ENCODE measurements at regions not wholly inside any gene's neighbourhood (a gene's known extent, or its start where the extent isn't known, plus 50 kb on each side); places are given as distances from the start of the nearest gene placed in this dataset.

- H3K4me1 ChIP-seq (ENCODE audit: control insufficient read depth, insufficient read depth, low read length) = no peaks in the 10 kb centered on the region
- no peaks in the 10 kb centered on the region for H3K27me3 ChIP-seq (ENCODE audit: control insufficient read depth, insufficient read depth, low read length)
- no peak overlapping the region for H3K4me3 ChIP-seq (ENCODE audit: low read depth, low read length)
- H3K36me3 ChIP-seq (ENCODE audit: control insufficient read depth, insufficient read depth, low read length) = no peaks in the 10 kb centered on the region
- DNase-seq (ENCODE audit: low read depth in 4 of 6, low spot score in 6 of 6) = no peak
- WGBS (ENCODE audit: insufficient coverage) = no CpG with 5 or more reads among the region's 1 CpG
- H3K27ac ChIP-seq (ENCODE audit: low read depth, low read length) = no peak overlapping the region
- H3K9me3 ChIP-seq (ENCODE audit: control insufficient read depth, insufficient read depth, low read length) = no peaks in the 10 kb centered on the region
These were observed 324.9 kb downstream of the HHIPL2 start for GRCh38 chr1:222223010-222223409.

- no peak overlapping the region for H3K27ac ChIP-seq (ENCODE audit: low read depth, low read length)
- H3K9me3 ChIP-seq (ENCODE audit: control insufficient read depth, insufficient read depth, low read length) = no peaks in the 10 kb centered on the region
- no peak for DNase-seq (ENCODE audit: low read depth in 4 of 6, low spot score in 6 of 6)
- H3K4me3 ChIP-seq (ENCODE audit: low read depth, low read length) = no peak overlapping the region
- no peaks in the 10 kb centered on the region for H3K4me1 ChIP-seq (ENCODE audit: control insufficient read depth, insufficient read depth, low read length)
- no peaks in the 10 kb centered on the region for H3K36me3 ChIP-seq (ENCODE audit: control insufficient read depth, insufficient read depth, low read length)
- no CpG with 5 or more reads among the region's 3 CpGs for WGBS (ENCODE audit: insufficient coverage)
- no peaks in the 10 kb centered on the region for H3K27me3 ChIP-seq (ENCODE audit: control insufficient read depth, insufficient read depth, low read length)
These were observed 331.6 kb downstream of the HHIPL2 start for GRCh38 chr1:222216255-222216754.

GRCh38 chr1:222210776-222211175 is 337.1 kb downstream of the HHIPL2 start:
- Histone ChIP-seq H3K4me3 (ENCODE audit: low read depth, low read length) (no peak overlapping the region), H3K4me1 (ENCODE audit: control insufficient read depth, insufficient read depth, low read length) (no peaks in the 10 kb centered on the region), H3K9me3 (ENCODE audit: control insufficient read depth, insufficient read depth, low read length) (no peaks in the 10 kb centered on the region), H3K27me3 (ENCODE audit: control insufficient read depth, insufficient read depth, low read length) (no peaks in the 10 kb centered on the region), H3K36me3 (ENCODE audit: control insufficient read depth, insufficient read depth, low read length) (no peaks in the 10 kb centered on the region), H3K27ac (ENCODE audit: low read depth, low read length) (no peak overlapping the region)
- WGBS (ENCODE audit: insufficient coverage) = no CpG with 5 or more reads among the region's 2 CpGs
- peak in 1 of 6 donors; percentile 67 for DNase-seq (ENCODE audit: low read depth in 4 of 6, low spot score in 6 of 6)

GRCh38 chr1:222204475-222204874 is 343.4 kb downstream of the HHIPL2 start:
- Histone ChIP-seq H3K9me3 (ENCODE audit: control insufficient read depth, insufficient read depth, low read length) (no peaks in the 10 kb centered on the region), H3K4me3 (ENCODE audit: low read depth, low read length) (no peak overlapping the region), H3K27ac (ENCODE audit: low read depth, low read length) (no peak overlapping the region), H3K36me3 (ENCODE audit: control insufficient read depth, insufficient read depth, low read length) (no peaks in the 10 kb centered on the region), H3K4me1 (ENCODE audit: control insufficient read depth, insufficient read depth, low read length) (no peaks in the 10 kb centered on the region), H3K27me3 (ENCODE audit: control insufficient read depth, insufficient read depth, low read length) (no peaks in the 10 kb centered on the region)
- no peak for DNase-seq (ENCODE audit: low read depth in 4 of 6, low spot score in 6 of 6)
- no CpG with 5 or more reads among the region's 3 CpGs for WGBS (ENCODE audit: insufficient coverage)

- no peaks in the 10 kb centered on the region for H3K9me3 ChIP-seq (ENCODE audit: control insufficient read depth, insufficient read depth, low read length)
- no peaks in the 10 kb centered on the region for H3K4me1 ChIP-seq (ENCODE audit: control insufficient read depth, insufficient read depth, low read length)
- no peaks in the 10 kb centered on the region for H3K36me3 ChIP-seq (ENCODE audit: control insufficient read depth, insufficient read depth, low read length)
- no peak overlapping the region for H3K4me3 ChIP-seq (ENCODE audit: low read depth, low read length)
- no peak overlapping the region for H3K27ac ChIP-seq (ENCODE audit: low read depth, low read length)
- WGBS (ENCODE audit: insufficient coverage) = 100% methylated on average over 1 of the region's 2 CpGs
- no peak for DNase-seq (ENCODE audit: low read depth in 4 of 6, low spot score in 6 of 6)
- no peaks in the 10 kb centered on the region for H3K27me3 ChIP-seq (ENCODE audit: control insufficient read depth, insufficient read depth, low read length)
These were observed 345.1 kb downstream of the HHIPL2 start for GRCh38 chr1:222202831-222203230.

- no peak overlapping the region for H3K4me3 ChIP-seq (ENCODE audit: low read depth, low read length)
- no peak overlapping the region for H3K27ac ChIP-seq (ENCODE audit: low read depth, low read length)
- no peaks in the 10 kb centered on the region for H3K4me1 ChIP-seq (ENCODE audit: control insufficient read depth, insufficient read depth, low read length)
- DNase-seq (ENCODE audit: low read depth in 4 of 6, low spot score in 6 of 6) = no peak
- no peaks in the 10 kb centered on the region for H3K36me3 ChIP-seq (ENCODE audit: control insufficient read depth, insufficient read depth, low read length)
- WGBS (ENCODE audit: insufficient coverage) = 94% methylated on average over 2 of the region's 4 CpGs
- H3K27me3 ChIP-seq (ENCODE audit: control insufficient read depth, insufficient read depth, low read length) = no peaks in the 10 kb centered on the region
- no peaks in the 10 kb centered on the region for H3K9me3 ChIP-seq (ENCODE audit: control insufficient read depth, insufficient read depth, low read length)
These were observed 351.2 kb downstream of the HHIPL2 start for GRCh38 chr1:222196736-222197135.

- Histone ChIP-seq H3K4me1 (ENCODE audit: control insufficient read depth, insufficient read depth, low read length) (no peaks in the 10 kb centered on the region), H3K4me3 (ENCODE audit: low read depth, low read length) (no peak overlapping the region), H3K27me3 (ENCODE audit: control insufficient read depth, insufficient read depth, low read length) (no peaks in the 10 kb centered on the region), H3K9me3 (ENCODE audit: control insufficient read depth, insufficient read depth, low read length) (no peaks in the 10 kb centered on the region), H3K27ac (ENCODE audit: low read depth, low read length) (no peak overlapping the region), H3K36me3 (ENCODE audit: control insufficient read depth, insufficient read depth, low read length) (no peaks in the 10 kb centered on the region)
- DNase-seq (ENCODE audit: low read depth in 4 of 6, low spot score in 6 of 6) = no peak
These were observed 351.6 kb downstream of the HHIPL2 start for GRCh38 chr1:222196288-222196687.

- H3K4me1 ChIP-seq (ENCODE audit: control insufficient read depth, insufficient read depth, low read length) = no peaks in the 10 kb centered on the region
- H3K36me3 ChIP-seq (ENCODE audit: control insufficient read depth, insufficient read depth, low read length) = no peaks in the 10 kb centered on the region
- no peak for DNase-seq (ENCODE audit: low read depth in 4 of 6, low spot score in 6 of 6)
- no peak overlapping the region for H3K27ac ChIP-seq (ENCODE audit: low read depth, low read length)
- no peaks in the 10 kb centered on the region for H3K27me3 ChIP-seq (ENCODE audit: control insufficient read depth, insufficient read depth, low read length)
- H3K4me3 ChIP-seq (ENCODE audit: low read depth, low read length) = no peak overlapping the region
- H3K9me3 ChIP-seq (ENCODE audit: control insufficient read depth, insufficient read depth, low read length) = no peaks in the 10 kb centered on the region
- no CpG with 5 or more reads among the region's 4 CpGs for WGBS (ENCODE audit: insufficient coverage)
These were observed 352.0 kb downstream of the HHIPL2 start for GRCh38 chr1:222195857-222196256.

GRCh38 chr1:222189218-222189617 is 358.7 kb downstream of the HHIPL2 start:
- Histone ChIP-seq H3K4me3 (ENCODE audit: low read depth, low read length) (no peak overlapping the region), H3K27me3 (ENCODE audit: control insufficient read depth, insufficient read depth, low read length) (no peaks in the 10 kb centered on the region), H3K36me3 (ENCODE audit: control insufficient read depth, insufficient read depth, low read length) (no peaks in the 10 kb centered on the region), H3K27ac (ENCODE audit: low read depth, low read length) (no peak overlapping the region), H3K4me1 (ENCODE audit: control insufficient read depth, insufficient read depth, low read length) (no peaks in the 10 kb centered on the region), H3K9me3 (ENCODE audit: control insufficient read depth, insufficient read depth, low read length) (no peaks in the 10 kb centered on the region)
- WGBS (ENCODE audit: insufficient coverage) = no CpG with 5 or more reads among the region's 1 CpG
- no peak for DNase-seq (ENCODE audit: low read depth in 4 of 6, low spot score in 6 of 6)

GRCh38 chr1:222187566-222188332 is 360.2 kb downstream of the HHIPL2 start:
- no peak overlapping the region for H3K27ac ChIP-seq (ENCODE audit: low read depth, low read length)
- H3K27me3 ChIP-seq (ENCODE audit: control insufficient read depth, insufficient read depth, low read length) = no peaks in the 10 kb centered on the region
- no peaks in the 10 kb centered on the region for H3K4me1 ChIP-seq (ENCODE audit: control insufficient read depth, insufficient read depth, low read length)
- DNase-seq (ENCODE audit: low read depth in 4 of 6, low spot score in 6 of 6) = peak in 1 of 6 donors; percentile 61
- no peaks in the 10 kb centered on the region for H3K9me3 ChIP-seq (ENCODE audit: control insufficient read depth, insufficient read depth, low read length)
- no peak overlapping the region for H3K4me3 ChIP-seq (ENCODE audit: low read depth, low read length)
- H3K36me3 ChIP-seq (ENCODE audit: control insufficient read depth, insufficient read depth, low read length) = no peaks in the 10 kb centered on the region
- 60% methylated on average over 2 of the region's 6 CpGs for WGBS (ENCODE audit: insufficient coverage)

All from spinal cord (tissue), 9 donors.